MM.1S (cell line): ENCODE measurements at regions not wholly inside any gene's neighbourhood (a gene's known extent, or its start where the extent isn't known, plus 50 kb on each side); places are given as distances from the start of the nearest gene placed in this dataset.

Source experiments
- DNase-seq: peaks from one replicate; pipeline ENCODE4 v3.0.0-alpha.2; 2015
- H2AFZ ChIP-seq: fragments of 300-600 bp; sonication (generic); 2 replicates; pipeline ENCODE4 v1.6.0; 2016; ENCODE audit warnings: antibody characterized with exemption, low read length
- H3F3A ChIP-seq: fragments of 300-600 bp; sonication (generic); 2 replicates; pipeline ENCODE4 v1.6.1; 2016; ENCODE audit warnings: mild to moderate bottlenecking, antibody characterized with exemption, low read length, moderate library complexity, mixed read lengths; ENCODE audit not compliant: insufficient read depth
- H3K27ac ChIP-seq: fragments of 300-600 bp; sonication (generic); 2 replicates; pipeline ENCODE4 v1.5.1; 2016; ENCODE audit warnings: mild to moderate bottlenecking, low read length
- H3K27me3 ChIP-seq: fragments of 300-600 bp; sonication (generic); replicated peaks from 2 replicates; pipeline ENCODE4 v1.6.0; 2016; ENCODE audit warnings: low read length; ENCODE audit not compliant: insufficient read depth
- H3K36me3 ChIP-seq: fragments of 300-600 bp; sonication (generic); replicated peaks from 2 replicates; pipeline ENCODE4 v1.6.1; 2016; ENCODE audit warnings: mild to moderate bottlenecking, low read length, mixed read lengths; ENCODE audit not compliant: insufficient read depth
- H3K4me1 ChIP-seq: fragments of 300-600 bp; sonication (generic); 2 replicates; pipeline ENCODE4 v1.6.1; 2016; ENCODE audit warnings: low read length, mixed read lengths
- H3K4me2 ChIP-seq: fragments of 300-600 bp; sonication (generic); 2 replicates; pipeline ENCODE4 v1.6.0; 2016; ENCODE audit warnings: low read depth, low read length
- H3K4me3 ChIP-seq: fragments of 300-600 bp; sonication (generic); 2 replicates; pipeline ENCODE4 v1.5.1; 2016; ENCODE audit warnings: low read length, mixed read lengths
- H3K79me2 ChIP-seq: fragments of 300-600 bp; sonication (generic); 2 replicates; pipeline ENCODE4 v1.6.1; 2016; ENCODE audit warnings: mixed run types, low read length, mixed read lengths
- H3K9ac ChIP-seq: fragments of 300-600 bp; sonication (generic); 2 replicates; pipeline ENCODE4 v1.6.1; 2016; ENCODE audit warnings: low read length, mixed read lengths
- H3K9me2 ChIP-seq: fragments of 300-600 bp; sonication (generic); replicated peaks from 2 replicates; pipeline ENCODE4 v1.6.1; 2016; ENCODE audit warnings: mild to moderate bottlenecking, low read length, mixed read lengths; ENCODE audit not compliant: insufficient read depth
- H3K9me3 ChIP-seq: fragments of 300-600 bp; sonication (generic); replicated peaks from 2 replicates; pipeline ENCODE4 v1.6.1; 2016; ENCODE audit warnings: mild to moderate bottlenecking, low read length, mixed read lengths; ENCODE audit not compliant: insufficient read depth
- H4K20me1 ChIP-seq: fragments of 300-600 bp; sonication (generic); 2 replicates; pipeline ENCODE4 v1.6.1; 2016; ENCODE audit warnings: mild to moderate bottlenecking, low read length, moderate library complexity, mixed read lengths; ENCODE audit not compliant: insufficient read depth
- EZH2 ChIP-seq: fragments of 300-600 bp; sonication (generic); optimal IDR thresholded peaks from 2 replicates; pipeline ENCODE3; 2017; ENCODE audit warnings: low read depth, mild to moderate bottlenecking, antibody characterized with exemption, low read length, mixed read lengths
- EZH2phosphoT487 ChIP-seq: fragments of 300-600 bp; sonication (generic); IDR thresholded peaks from 2 replicates; pipeline ENCODE4 v1.6.1; 2018; ENCODE audit warnings: antibody characterized with exemption, low read length
- TF ChIP-seq, protein P1 (sequence below): fragments of 300-600 bp; sonication (generic); IDR thresholded peaks from 2 replicates; pipeline ENCODE4 v1.5.1; 2016; ENCODE audit warnings: antibody characterized with exemption, low read length, mixed read lengths

GRCh38 chrX:1720836-1721235, 106.0 kb downstream of the ASMT start:
- Histone ChIP-seq H4K20me1 (no peaks in the 10 kb centered on the region), H3K4me3 (no peak overlapping the region), H3K27me3 (no peaks in the 10 kb centered on the region), H3K9ac (no peak overlapping the region), H3K79me2 (no peaks in the 10 kb centered on the region), H3K36me3 (no peaks in the 10 kb centered on the region), H3F3A (no peaks in the 10 kb centered on the region), H2AFZ (no peak overlapping the region), H3K9me2 (no peaks in the 10 kb centered on the region), H3K4me2 (no peak overlapping the region), H3K4me1 (no peaks in the 10 kb centered on the region), H3K9me3 (no peaks in the 10 kb centered on the region), H3K27ac (no peak overlapping the region)
- DNase-seq, result no peak
- TF ChIP-seq EZH2phosphoT487 (no peak), EZH2 (no peak)
- TF ChIP-seq, protein P1, sequence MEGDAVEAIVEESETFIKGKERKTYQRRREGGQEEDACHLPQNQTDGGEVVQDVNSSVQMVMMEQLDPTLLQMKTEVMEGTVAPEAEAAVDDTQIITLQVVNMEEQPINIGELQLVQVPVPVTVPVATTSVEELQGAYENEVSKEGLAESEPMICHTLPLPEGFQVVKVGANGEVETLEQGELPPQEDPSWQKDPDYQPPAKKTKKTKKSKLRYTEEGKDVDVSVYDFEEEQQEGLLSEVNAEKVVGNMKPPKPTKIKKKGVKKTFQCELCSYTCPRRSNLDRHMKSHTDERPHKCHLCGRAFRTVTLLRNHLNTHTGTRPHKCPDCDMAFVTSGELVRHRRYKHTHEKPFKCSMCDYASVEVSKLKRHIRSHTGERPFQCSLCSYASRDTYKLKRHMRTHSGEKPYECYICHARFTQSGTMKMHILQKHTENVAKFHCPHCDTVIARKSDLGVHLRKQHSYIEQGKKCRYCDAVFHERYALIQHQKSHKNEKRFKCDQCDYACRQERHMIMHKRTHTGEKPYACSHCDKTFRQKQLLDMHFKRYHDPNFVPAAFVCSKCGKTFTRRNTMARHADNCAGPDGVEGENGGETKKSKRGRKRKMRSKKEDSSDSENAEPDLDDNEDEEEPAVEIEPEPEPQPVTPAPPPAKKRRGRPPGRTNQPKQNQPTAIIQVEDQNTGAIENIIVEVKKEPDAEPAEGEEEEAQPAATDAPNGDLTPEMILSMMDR, result no peak

DNA sequence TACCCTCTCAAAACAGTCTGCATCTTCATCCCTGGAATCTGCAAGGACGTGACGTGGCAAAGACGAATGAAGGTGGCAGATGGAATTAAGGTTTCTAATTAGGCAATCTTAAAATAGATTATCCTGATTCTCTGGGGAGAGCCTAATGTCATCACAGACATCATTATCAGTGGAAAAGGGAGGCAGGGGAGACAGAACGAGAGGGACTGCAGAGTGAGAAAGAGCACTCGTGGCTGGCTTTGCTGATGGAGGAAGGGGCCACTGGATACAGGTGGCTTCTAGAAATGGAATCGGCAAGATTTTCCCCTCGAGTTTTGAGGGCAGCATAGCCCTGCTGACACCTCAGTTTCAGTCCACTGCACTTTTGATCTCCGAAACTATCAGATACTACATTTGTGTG, 110.6 kb downstream of the ASMT start:
- no peak overlapping the region for H2AFZ ChIP-seq
- H3K9me3 ChIP-seq, result no peaks in the 10 kb centered on the region
- no peaks in the 10 kb centered on the region for H3K9me2 ChIP-seq
- no peaks in the 10 kb centered on the region for H3K79me2 ChIP-seq
- H3K4me2 ChIP-seq, result no peak overlapping the region
- no peaks in the 10 kb centered on the region for H3K36me3 ChIP-seq
- no peak overlapping the region for H3K9ac ChIP-seq
- H4K20me1 ChIP-seq, result no peaks in the 10 kb centered on the region
- no peak overlapping the region for H3K4me3 ChIP-seq
- DNase-seq, result no peak
- H3K27me3 ChIP-seq, result no peaks in the 10 kb centered on the region
- no peaks in the 10 kb centered on the region for H3F3A ChIP-seq
- TF ChIP-seq EZH2phosphoT487 (no peak), EZH2 (no peak)
- TF ChIP-seq, protein P1, result no peak
- no peaks in the 10 kb centered on the region for H3K4me1 ChIP-seq
- no peak overlapping the region for H3K27ac ChIP-seq

DNA sequence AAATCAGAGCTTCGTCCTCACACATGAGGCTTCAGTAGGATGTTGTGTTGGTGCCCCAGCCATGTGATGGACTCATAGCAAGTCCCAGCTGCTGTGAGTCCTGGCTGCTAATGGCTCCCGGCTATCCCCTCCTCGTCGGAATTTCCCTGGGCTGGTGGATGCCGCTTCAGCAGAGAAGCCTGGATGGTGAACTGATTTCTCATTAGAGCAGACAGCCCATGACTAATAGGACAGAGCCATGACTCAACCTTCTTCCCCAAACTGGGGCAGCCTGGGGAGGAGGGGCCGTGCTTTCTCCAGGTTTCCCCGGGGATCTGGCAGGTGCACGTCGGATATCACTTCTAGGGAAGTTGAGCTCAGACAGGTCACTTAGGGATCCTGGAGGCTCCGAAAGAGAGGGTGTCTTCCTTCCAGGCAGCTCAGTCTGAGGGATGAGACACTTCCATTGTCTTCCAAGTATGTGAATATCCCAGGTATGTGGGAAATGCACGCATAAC, 112.7 kb downstream of the ASMT start:
- Histone ChIP-seq H2AFZ (no peak overlapping the region), H3K4me2 (no peak overlapping the region), H3K9me3 (no peaks in the 10 kb centered on the region), H3K4me1 (no peaks in the 10 kb centered on the region), H3K27ac (no peak overlapping the region), H3F3A (no peaks in the 10 kb centered on the region), H3K9ac (no peak overlapping the region), H3K9me2 (no peaks in the 10 kb centered on the region), H3K79me2 (no peaks in the 10 kb centered on the region), H3K4me3 (no peak overlapping the region), H4K20me1 (no peaks in the 10 kb centered on the region), H3K27me3 (no peaks in the 10 kb centered on the region), H3K36me3 (no peaks in the 10 kb centered on the region)
- TF ChIP-seq EZH2, result no peak
- TF ChIP-seq, protein P1, result no peak
- no peak for TF ChIP-seq EZH2phosphoT487
- DNase-seq, result no peak
